Breast epithelium (tissue), 4 donors: ENCODE measurements at regions not wholly inside any gene's neighbourhood (a gene's known extent, or its start where the extent isn't known, plus 50 kb on each side); places are given as distances from the start of the nearest gene placed in this dataset.

Source experiments
- DNase-seq, 2 donors: peaks; one replicate each; pipeline ENCODE4 v3.0.0-alpha.2; 2019; ENCODE audit warnings: low spot score in 2 of 2
- H3K27ac ChIP-seq, 2 donors: fragments of 200-600 bp; sonication (generic) in 1 of 2; one replicate each; pipeline ENCODE4 v1.5.1; 2016 to 2019; ENCODE audit warnings: mild to moderate bottlenecking in 1 of 2
- H3K27me3 ChIP-seq, 2 donors: fragments of 200-600 bp; sonication (generic) in 1 of 2; one replicate each; pipeline versions ENCODE4 v1.5.1 to v1.6.0; 2017 to 2019; ENCODE audit warnings: control low read depth in 1 of 2, mild to moderate bottlenecking in 1 of 2
- H3K36me3 ChIP-seq: fragments of 200-600 bp; one replicate; pipeline ENCODE4 v1.5.1; 2019
- H3K4me1 ChIP-seq, 2 donors: fragments of 200-600 bp; sonication (generic); one replicate each; pipeline ENCODE4 v1.5.1; 2016 to 2019; ENCODE audit warnings: control low read depth in 1 of 2
- H3K4me3 ChIP-seq, 3 donors: fragments of 200-600 bp; sonication (generic); 1 replicate in 2 of 3; 2 replicates in 1 of 3; pipeline ENCODE4 v1.5.1; 2016 to 2019; ENCODE audit warnings: mild to moderate bottlenecking in 3 of 3, moderate library complexity in 2 of 3
- H3K9me3 ChIP-seq, 2 donors: fragments of 200-600 bp; sonication (generic) in 1 of 2; one replicate each; pipeline ENCODE4 v1.5.1; 2016 to 2019; ENCODE audit warnings: control low read depth in 1 of 2
- CTCF ChIP-seq, 3 donors: fragments of 450-650 bp; IDR thresholded peaks; one replicate each; pipeline ENCODE4 v1.5.1; 2016 to 2017; ENCODE audit warnings: antibody characterized with exemption in 3 of 3, mild to moderate bottlenecking in 3 of 3, moderate library complexity in 3 of 3
- POLR2A ChIP-seq: fragments of 450-650 bp; IDR thresholded peaks from one replicate; pipeline ENCODE4 v1.6.1; 2016; ENCODE audit warnings: antibody characterized with exemption, mild to moderate bottlenecking, moderate library complexity
- POLR2AphosphoS5 ChIP-seq, 3 donors: sonication (generic); formaldehyde crosslinking; IDR thresholded peaks; one replicate each; pipeline ENCODE4 v1.6.1; 2017; ENCODE audit warnings: antibody characterized with exemption in 3 of 3
- intact Hi-C: fragments of 100-400 bp; cut with DNase I; formaldehyde crosslinking; loops from one replicate; pipeline ENCODE4 v1.15.1; 2023; ENCODE audit warnings: low total_unique reads

GRCh38 chr13:65342541-65343337, 1887.4 kb downstream of the PCDH9 start:
- Histone ChIP-seq H3K4me1 (no peaks in the 10 kb centered on the region), H3K36me3 (no peaks in the 10 kb centered on the region), H3K27me3 (no peaks in the 10 kb centered on the region), H3K4me3 (no peak overlapping the region), H3K27ac (no peak overlapping the region), H3K9me3 (no peaks in the 10 kb centered on the region)
- DNase-seq, result no peak
- intact Hi-C loops, result no loop called here
- no peak for TF ChIP-seq POLR2A
- no peak for TF ChIP-seq CTCF (IDR thresholded peaks at IDR 0.05)
- no peak for TF ChIP-seq POLR2AphosphoS5 (IDR thresholded peaks at IDR 0.05)

- DNase-seq, result no peak
- Histone ChIP-seq H3K4me3 (no peak overlapping the region), H3K36me3 (no peaks in the 10 kb centered on the region), H3K27me3 (no peaks in the 10 kb centered on the region), H3K4me1 (no peaks in the 10 kb centered on the region), H3K9me3 (no peaks in the 10 kb centered on the region), H3K27ac (no peak overlapping the region)
- intact Hi-C loops, result no loop called here
- no peak for TF ChIP-seq POLR2A
- no peak for TF ChIP-seq CTCF (IDR thresholded peaks at IDR 0.05)
- TF ChIP-seq POLR2AphosphoS5 (IDR thresholded peaks at IDR 0.05), result no peak
Observed at GRCh38 chr13:65339241-65339640, 1890.9 kb downstream of the PCDH9 start.

- TF ChIP-seq POLR2AphosphoS5 (IDR thresholded peaks at IDR 0.05) (no peak), POLR2A (no peak)
- no peak overlapping the region for H3K4me3 ChIP-seq
- H3K27ac ChIP-seq, result no peak overlapping the region
- intact Hi-C loops, result no loop called here
- H3K36me3 ChIP-seq, result no peaks in the 10 kb centered on the region
- H3K9me3 ChIP-seq, result no peaks in the 10 kb centered on the region
- no peak for DNase-seq
- H3K4me1 ChIP-seq, result no peaks in the 10 kb centered on the region
- no peaks in the 10 kb centered on the region for H3K27me3 ChIP-seq
Observed at GRCh38 chr13:65336916-65337315, 1893.2 kb downstream of the PCDH9 start.

- no peak for TF ChIP-seq POLR2A
- TF ChIP-seq CTCF (IDR thresholded peaks at IDR 0.05), result no peak
- TF ChIP-seq POLR2AphosphoS5 (IDR thresholded peaks at IDR 0.05), result no peak
- Histone ChIP-seq H3K4me1 (no peaks in the 10 kb centered on the region), H3K27ac (no peak overlapping the region), H3K36me3 (no peaks in the 10 kb centered on the region), H3K9me3 (no peaks in the 10 kb centered on the region), H3K27me3 (no peaks in the 10 kb centered on the region), H3K4me3 (no peak overlapping the region)
- no peak for DNase-seq
- intact Hi-C loops, result no loop called here
Observed at GRCh38 chr13:65336087-65336749, 1893.9 kb downstream of the PCDH9 start.

- intact Hi-C loops, result no loop called here
- Histone ChIP-seq H3K4me3 (no peak overlapping the region), H3K27me3 (no peaks in the 10 kb centered on the region), H3K27ac (no peak overlapping the region), H3K9me3 (no peaks in the 10 kb centered on the region), H3K4me1 (no peaks in the 10 kb centered on the region), H3K36me3 (no peaks in the 10 kb centered on the region)
- TF ChIP-seq POLR2A (no peak), CTCF (IDR thresholded peaks at IDR 0.05) (no peak), POLR2AphosphoS5 (IDR thresholded peaks at IDR 0.05) (no peak)
- DNase-seq, result no peak
Observed at GRCh38 chr13:65330691-65331090, 1899.4 kb downstream of the PCDH9 start.
